RWPE2 (cell line): ENCODE measurements at regions not wholly inside any gene's neighbourhood (a gene's known extent, or its start where the extent isn't known, plus 50 kb on each side); places are given as distances from the start of the nearest gene placed in this dataset.

Source experiments
- ATAC-seq: fragments of 200-7000 bp; cut with Tn5 transposase; 3 replicates; pipeline ENCODE4 v1.9.1; 2021; ENCODE audit warnings: low read depth
- DNase-seq: peaks from one replicate; pipeline ENCODE4 v3.0.0-alpha.2; 2020; ENCODE audit warnings: low spot score
- H3K27ac ChIP-seq: fragments of 450-650 bp; 2 replicates; pipeline ENCODE4 v1.5.1; 2017; ENCODE audit warnings: mild to moderate bottlenecking; ENCODE audit not compliant: poor library complexity, severe bottlenecking
- H3K27me3 ChIP-seq: fragments of 250-450 bp; sonication (Bioruptor Pico); 2 replicates; pipeline ENCODE4 v1.5.1; 2021; ENCODE audit warnings: mild to moderate bottlenecking, moderate library complexity; ENCODE audit not compliant: insufficient read depth, poor library complexity, severe bottlenecking
- H3K36me3 ChIP-seq: fragments of 250-450 bp; sonication (Bioruptor Pico); 2 replicates; pipeline ENCODE4 v1.5.1; 2020; ENCODE audit warnings: low read depth, mild to moderate bottlenecking, moderate library complexity
- H3K4me1 ChIP-seq: fragments of 250-450 bp; sonication (Bioruptor Pico); 2 replicates; pipeline ENCODE4 v1.5.1; 2021; ENCODE audit warnings: mild to moderate bottlenecking, moderate library complexity; ENCODE audit not compliant: insufficient read depth, poor library complexity, severe bottlenecking
- H3K4me3 ChIP-seq: fragments of 250-450 bp; sonication (Bioruptor Pico); 2 replicates; pipeline ENCODE4 v1.5.1; 2021; ENCODE audit warnings: mild to moderate bottlenecking, moderate library complexity; ENCODE audit not compliant: severe bottlenecking
- H3K9me3 ChIP-seq: fragments of 250-450 bp; sonication (Bioruptor Pico); 2 replicates; pipeline ENCODE4 v1.5.1; 2021; ENCODE audit warnings: mild to moderate bottlenecking, moderate library complexity; ENCODE audit not compliant: severe bottlenecking
- TF ChIP-seq, protein P1 (sequence below): fragments of 450-650 bp; IDR thresholded peaks from one replicate; pipeline ENCODE4 v1.5.1; 2017; ENCODE audit warnings: mild to moderate bottlenecking, moderate library complexity; ENCODE audit not compliant: poor library complexity, severe bottlenecking

DNA sequence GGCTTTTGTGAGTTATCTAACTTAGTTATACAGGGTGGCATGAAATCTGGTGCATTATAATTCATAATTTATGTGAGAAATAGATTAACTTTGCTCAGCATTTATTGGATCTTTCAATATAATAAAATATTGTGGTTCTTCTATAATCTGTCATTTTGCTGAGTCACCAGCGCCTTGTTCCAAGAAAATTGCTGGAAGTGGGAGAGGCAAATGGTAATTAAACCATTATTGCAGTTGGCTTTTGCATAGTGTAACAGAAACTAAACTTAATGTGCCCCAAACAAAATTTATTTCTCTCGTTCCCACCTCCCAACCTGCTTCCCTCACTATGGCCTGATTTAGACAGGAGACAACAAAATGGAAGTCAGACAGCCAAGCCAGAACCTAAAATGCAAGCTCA lies 146.3 kb downstream of the GALR1 start:
- Histone ChIP-seq H3K27me3 (no peaks in the 10 kb centered on the region), H3K36me3 (no peaks in the 10 kb centered on the region), H3K4me1 (no peaks in the 10 kb centered on the region), H3K27ac (no peak overlapping the region), H3K9me3 (no peaks in the 10 kb centered on the region), H3K4me3 (no peak overlapping the region)
- no peak for ATAC-seq
- TF ChIP-seq, protein P1, sequence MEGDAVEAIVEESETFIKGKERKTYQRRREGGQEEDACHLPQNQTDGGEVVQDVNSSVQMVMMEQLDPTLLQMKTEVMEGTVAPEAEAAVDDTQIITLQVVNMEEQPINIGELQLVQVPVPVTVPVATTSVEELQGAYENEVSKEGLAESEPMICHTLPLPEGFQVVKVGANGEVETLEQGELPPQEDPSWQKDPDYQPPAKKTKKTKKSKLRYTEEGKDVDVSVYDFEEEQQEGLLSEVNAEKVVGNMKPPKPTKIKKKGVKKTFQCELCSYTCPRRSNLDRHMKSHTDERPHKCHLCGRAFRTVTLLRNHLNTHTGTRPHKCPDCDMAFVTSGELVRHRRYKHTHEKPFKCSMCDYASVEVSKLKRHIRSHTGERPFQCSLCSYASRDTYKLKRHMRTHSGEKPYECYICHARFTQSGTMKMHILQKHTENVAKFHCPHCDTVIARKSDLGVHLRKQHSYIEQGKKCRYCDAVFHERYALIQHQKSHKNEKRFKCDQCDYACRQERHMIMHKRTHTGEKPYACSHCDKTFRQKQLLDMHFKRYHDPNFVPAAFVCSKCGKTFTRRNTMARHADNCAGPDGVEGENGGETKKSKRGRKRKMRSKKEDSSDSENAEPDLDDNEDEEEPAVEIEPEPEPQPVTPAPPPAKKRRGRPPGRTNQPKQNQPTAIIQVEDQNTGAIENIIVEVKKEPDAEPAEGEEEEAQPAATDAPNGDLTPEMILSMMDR = no peak
- DNase-seq = no peak

DNA sequence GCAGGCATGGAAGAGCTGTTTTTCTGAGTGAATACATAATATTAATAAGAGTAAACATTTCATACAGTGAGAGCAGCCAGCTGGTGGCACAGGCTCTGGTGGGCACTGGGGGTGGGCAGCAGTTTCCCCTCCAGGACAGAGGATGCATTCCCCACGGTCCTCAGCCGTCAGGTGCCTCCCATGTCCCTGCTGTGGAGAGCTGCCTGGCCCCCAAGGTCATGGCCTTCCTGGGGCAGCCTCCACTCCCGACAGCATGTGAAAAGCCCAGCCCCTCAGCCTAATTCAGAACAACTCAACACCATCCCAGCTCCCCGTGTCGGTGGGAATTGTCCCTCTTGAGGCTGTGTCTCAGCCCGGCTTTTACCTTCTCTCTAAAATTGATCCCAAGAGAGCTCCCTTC lies 147.4 kb downstream of the GALR1 start:
- TF ChIP-seq, protein P1 = no peak
- DNase-seq (no peak), ATAC-seq (no peak)
- H3K9me3 ChIP-seq = no peaks in the 10 kb centered on the region
- H3K27me3 ChIP-seq = no peaks in the 10 kb centered on the region
- no peak overlapping the region for H3K27ac ChIP-seq
- H3K4me1 ChIP-seq = no peaks in the 10 kb centered on the region
- H3K4me3 ChIP-seq = no peak overlapping the region
- H3K36me3 ChIP-seq = no peaks in the 10 kb centered on the region

DNA sequence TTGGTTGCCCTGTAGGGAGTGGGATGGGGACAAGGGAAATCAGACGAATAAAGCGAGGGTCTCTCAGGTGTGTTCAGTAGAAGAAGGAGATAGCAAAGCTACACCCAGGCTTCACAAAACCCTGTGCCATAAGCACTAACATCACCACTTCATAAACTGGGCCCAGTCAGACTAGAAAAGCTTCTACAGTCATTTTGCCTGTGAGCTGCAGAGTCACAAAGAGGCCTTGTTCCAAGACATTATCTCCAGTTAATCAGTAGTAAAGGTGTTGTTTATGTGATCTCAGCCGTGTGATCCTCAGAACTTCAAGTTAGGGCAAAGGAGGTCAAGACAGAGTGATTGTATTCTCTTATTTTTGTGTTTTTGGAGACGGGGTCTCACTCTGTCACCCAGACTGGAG lies 148.0 kb downstream of the GALR1 start:
- ATAC-seq = no peak

DNA sequence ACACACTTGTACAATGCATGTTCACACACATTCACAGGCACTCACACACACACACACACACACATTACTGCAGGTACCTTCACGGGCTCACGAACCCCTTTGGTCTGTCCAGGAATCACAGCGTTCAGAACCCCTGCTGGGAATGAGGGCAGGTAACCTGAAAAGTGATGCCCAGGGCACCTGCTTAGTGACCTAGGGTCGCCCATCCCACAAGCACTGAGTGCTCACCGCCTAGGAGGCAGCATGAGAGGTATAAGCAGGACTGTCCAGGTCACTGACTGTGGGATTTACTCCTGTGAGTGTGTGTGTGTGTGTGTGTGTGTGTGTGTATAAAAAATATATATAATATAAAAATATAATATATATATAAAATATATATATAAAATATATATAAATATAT lies 150.9 kb downstream of the GALR1 start:
- ATAC-seq (no peak), DNase-seq (no peak)
- no peaks in the 10 kb centered on the region for H3K27me3 ChIP-seq
- TF ChIP-seq, protein P1 = no peak
- H3K4me1 ChIP-seq = no peaks in the 10 kb centered on the region
- no peak overlapping the region for H3K27ac ChIP-seq
- H3K36me3 ChIP-seq = no peaks in the 10 kb centered on the region
- H3K9me3 ChIP-seq = no peaks in the 10 kb centered on the region
- H3K4me3 ChIP-seq = no peak overlapping the region

More for the DNA sequence above, 148.0 kb downstream of the GALR1 start:
- DNase-seq = no peak
- TF ChIP-seq, protein P1 = no peak
- H3K36me3 ChIP-seq = no peaks in the 10 kb centered on the region
- no peak overlapping the region for H3K27ac ChIP-seq
- no peak overlapping the region for H3K4me3 ChIP-seq
- no peaks in the 10 kb centered on the region for H3K27me3 ChIP-seq
- H3K9me3 ChIP-seq = no peaks in the 10 kb centered on the region
- H3K4me1 ChIP-seq = no peaks in the 10 kb centered on the region

DNA sequence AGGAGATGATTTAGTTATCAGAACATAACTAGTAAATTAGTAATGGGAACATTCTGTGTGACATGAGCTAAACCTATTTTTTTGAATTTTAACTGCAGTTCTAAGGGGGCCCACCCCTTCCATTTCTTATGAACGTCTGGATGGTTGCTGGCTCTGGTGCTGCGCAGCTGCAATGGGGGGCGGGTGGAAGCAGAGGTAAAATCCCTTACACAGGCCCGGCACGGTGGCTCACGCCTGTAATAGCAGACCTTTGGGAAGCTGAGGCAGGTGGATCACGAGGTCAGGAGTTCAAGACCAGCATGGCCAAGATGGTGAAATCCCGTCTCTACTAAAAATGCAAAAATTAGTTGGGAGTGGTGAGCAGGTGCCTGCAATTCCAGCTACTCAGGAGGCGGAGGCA lies 151.5 kb downstream of the GALR1 start:
- no peaks in the 10 kb centered on the region for H3K36me3 ChIP-seq
- no peaks in the 10 kb centered on the region for H3K9me3 ChIP-seq
- H3K4me1 ChIP-seq = no peaks in the 10 kb centered on the region
- ATAC-seq = no peak
- DNase-seq = no peak
- TF ChIP-seq, protein P1 = no peak
- no peak overlapping the region for H3K4me3 ChIP-seq
- H3K27ac ChIP-seq = no peak overlapping the region
- no peaks in the 10 kb centered on the region for H3K27me3 ChIP-seq
